ENCODE measurements at regions not wholly inside any gene's neighbourhood (a gene's known extent, or its start where the extent isn't known, plus 50 kb on each side); places are given as distances from the start of the nearest gene placed in this dataset.

DNA sequence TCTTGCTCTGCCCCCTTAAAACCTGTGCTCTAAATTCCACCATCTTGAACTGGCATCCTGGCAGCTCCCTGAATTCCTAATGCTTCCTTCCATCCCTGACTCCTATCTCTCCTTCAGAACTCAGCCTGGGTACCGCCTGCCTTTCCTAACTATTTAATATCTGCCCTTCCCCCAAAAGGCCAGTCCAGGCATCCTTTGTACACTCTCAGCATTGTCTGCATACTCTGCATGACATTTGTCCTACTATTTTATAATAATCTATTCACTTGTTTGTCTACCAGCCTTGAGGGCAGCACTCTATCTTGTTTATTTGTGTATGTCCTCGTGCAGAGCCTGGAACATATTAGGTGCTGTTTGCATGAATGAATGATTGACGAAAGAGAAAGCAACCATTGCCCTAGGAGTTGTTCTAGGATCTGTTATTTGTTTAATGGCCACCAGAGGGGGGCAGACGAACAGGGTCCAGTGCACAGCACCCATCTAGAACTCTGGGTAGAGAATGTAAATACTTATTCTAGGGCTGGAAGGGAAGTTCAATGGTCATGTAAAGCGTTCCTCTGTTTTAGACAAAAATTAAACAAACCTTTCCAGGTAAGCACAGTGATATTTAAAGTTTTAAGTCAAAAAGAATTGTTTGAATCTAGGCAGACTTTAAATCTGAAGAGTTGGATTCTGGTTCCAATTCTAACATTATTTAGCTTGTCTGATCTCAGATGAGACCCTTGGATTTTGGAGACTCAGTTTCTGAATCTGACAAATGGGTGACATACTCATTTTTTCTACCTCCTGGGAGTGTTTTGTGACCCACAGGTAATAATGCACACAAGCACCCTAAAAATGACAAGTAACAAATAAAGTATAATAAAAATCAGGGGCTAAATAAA, 125.8 kb upstream of the GALNT15 start:
- H3K27ac ChIP-seq = no peak overlapping the region
- H3K36me3 ChIP-seq = no peaks in the 10 kb centered on the region

DNA sequence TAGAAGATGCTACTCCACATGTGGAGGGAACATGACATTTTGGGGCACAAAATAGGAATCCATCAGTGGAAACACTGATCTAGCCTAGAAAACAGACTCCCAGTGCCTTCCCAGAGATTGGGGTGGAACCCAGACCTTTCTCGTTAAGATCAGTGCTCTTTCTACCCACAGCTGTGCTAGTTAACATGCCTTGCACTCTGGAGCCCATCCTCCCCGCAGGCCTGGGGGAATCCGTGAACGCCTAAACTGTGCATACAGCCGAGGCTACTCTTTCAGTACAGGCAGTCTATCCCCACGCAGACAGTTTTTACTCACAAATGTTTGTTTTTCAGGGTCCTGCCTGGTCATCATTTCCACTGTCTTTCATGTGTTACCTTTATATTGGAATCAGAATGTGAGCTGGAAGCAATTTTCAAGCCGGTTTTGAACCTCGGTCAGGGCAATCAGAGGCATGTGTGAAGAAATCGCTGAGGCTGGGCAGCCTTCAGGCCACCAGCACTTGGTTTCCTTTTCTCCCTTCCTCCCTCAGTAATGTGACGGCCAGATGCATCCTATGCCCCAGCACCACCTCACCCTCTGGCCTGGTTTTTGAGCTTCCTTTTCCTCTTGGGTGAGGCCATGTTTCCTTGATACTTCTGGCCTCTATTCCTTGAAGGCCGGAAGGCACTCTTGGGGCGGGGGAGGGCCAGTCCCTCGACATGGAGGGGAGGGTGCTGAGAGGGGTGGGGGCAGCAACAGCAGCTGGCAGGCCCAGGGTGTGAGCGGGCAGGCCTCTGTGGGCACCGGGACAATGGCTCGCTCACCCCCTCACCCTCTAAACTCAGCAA, 123.6 kb upstream of the GALNT15 start:
- DNase-seq = no peak
- Histone ChIP-seq H3K4me3 (ENCODE audit: low read depth, low read length) (no peak overlapping the region), H3K27ac (no peak overlapping the region), H3K9me3 (ENCODE audit: severe bottlenecking) (no peaks in the 10 kb centered on the region), H3K36me3 (no peaks in the 10 kb centered on the region), H3K27me3 (ENCODE audit: insufficient read depth, low read depth, severe bottlenecking) (no peaks in the 10 kb centered on the region)
- TF ChIP-seq, protein P1, sequence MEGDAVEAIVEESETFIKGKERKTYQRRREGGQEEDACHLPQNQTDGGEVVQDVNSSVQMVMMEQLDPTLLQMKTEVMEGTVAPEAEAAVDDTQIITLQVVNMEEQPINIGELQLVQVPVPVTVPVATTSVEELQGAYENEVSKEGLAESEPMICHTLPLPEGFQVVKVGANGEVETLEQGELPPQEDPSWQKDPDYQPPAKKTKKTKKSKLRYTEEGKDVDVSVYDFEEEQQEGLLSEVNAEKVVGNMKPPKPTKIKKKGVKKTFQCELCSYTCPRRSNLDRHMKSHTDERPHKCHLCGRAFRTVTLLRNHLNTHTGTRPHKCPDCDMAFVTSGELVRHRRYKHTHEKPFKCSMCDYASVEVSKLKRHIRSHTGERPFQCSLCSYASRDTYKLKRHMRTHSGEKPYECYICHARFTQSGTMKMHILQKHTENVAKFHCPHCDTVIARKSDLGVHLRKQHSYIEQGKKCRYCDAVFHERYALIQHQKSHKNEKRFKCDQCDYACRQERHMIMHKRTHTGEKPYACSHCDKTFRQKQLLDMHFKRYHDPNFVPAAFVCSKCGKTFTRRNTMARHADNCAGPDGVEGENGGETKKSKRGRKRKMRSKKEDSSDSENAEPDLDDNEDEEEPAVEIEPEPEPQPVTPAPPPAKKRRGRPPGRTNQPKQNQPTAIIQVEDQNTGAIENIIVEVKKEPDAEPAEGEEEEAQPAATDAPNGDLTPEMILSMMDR (IDR thresholded peaks at IDR 0.05; ENCODE audit: low read depth, low read length) = no peak

More for the DNA sequence above, 125.8 kb upstream of the GALNT15 start:
- no peaks in the 10 kb centered on the region for H3K27me3 ChIP-seq (ENCODE audit: insufficient read depth, low read depth, severe bottlenecking)
- no peaks in the 10 kb centered on the region for H3K9me3 ChIP-seq (ENCODE audit: severe bottlenecking)
- TF ChIP-seq, protein P1 (IDR thresholded peaks at IDR 0.05; ENCODE audit: low read depth, low read length) = peak; percentile 64
- no peak overlapping the region for H3K4me3 ChIP-seq (ENCODE audit: low read depth, low read length)
- peak; percentile 52 for DNase-seq

DNA sequence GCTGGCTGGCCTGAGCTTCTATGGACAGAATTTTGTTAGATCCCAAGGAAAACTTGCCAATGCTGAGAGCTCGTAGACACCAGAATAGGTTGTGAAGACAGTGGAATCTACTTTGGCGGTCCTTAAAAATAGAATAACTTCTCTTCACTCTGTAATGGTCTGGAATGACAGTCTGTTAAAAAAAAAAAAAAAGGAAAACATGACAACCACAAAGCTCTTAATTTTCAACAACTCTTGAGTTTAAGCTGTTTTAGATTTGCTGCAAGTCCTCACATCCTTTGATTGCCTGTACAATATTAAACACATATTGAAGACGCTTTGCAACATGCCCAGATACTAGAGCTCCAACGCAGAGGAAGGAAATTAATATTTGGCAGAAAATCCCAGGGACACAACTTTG, 122.8 kb upstream of the GALNT15 start:
- no peaks in the 10 kb centered on the region for H3K36me3 ChIP-seq
- DNase-seq = no peak
- no peak overlapping the region for H3K4me3 ChIP-seq (ENCODE audit: low read depth, low read length)
- H3K9me3 ChIP-seq (ENCODE audit: severe bottlenecking) = no peaks in the 10 kb centered on the region
- H3K27me3 ChIP-seq (ENCODE audit: insufficient read depth, low read depth, severe bottlenecking) = no peaks in the 10 kb centered on the region
- no peak overlapping the region for H3K27ac ChIP-seq
- TF ChIP-seq, protein P1 (IDR thresholded peaks at IDR 0.05; ENCODE audit: low read depth, low read length) = no peak

DNA sequence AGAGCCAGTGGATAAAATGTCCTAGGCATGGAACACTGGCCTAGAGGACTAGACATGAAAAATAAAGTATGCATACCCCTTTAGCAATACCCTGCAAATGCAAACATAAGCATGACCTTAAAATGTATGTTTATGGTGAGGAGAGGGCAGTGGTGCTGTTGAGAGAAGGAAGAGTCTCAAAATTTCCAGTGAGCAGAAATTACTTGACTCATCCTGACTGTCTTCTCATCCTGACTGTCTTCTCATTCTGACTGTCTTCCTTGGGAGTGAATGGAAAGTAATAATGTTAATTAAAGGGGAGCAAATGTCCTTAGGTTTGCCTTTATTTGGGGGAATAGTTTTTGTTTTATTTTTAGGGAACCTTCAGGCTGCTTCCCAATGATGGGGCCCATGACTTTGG, 121.5 kb upstream of the GALNT15 start:
- Histone ChIP-seq H3K9me3 (ENCODE audit: severe bottlenecking) (no peaks in the 10 kb centered on the region), H3K27ac (no peak overlapping the region), H3K36me3 (no peaks in the 10 kb centered on the region), H3K27me3 (ENCODE audit: insufficient read depth, low read depth, severe bottlenecking) (no peaks in the 10 kb centered on the region), H3K4me3 (ENCODE audit: low read depth, low read length) (no peak overlapping the region)
- TF ChIP-seq, protein P1 (IDR thresholded peaks at IDR 0.05; ENCODE audit: low read depth, low read length) = no peak
- DNase-seq = no peak

DNA sequence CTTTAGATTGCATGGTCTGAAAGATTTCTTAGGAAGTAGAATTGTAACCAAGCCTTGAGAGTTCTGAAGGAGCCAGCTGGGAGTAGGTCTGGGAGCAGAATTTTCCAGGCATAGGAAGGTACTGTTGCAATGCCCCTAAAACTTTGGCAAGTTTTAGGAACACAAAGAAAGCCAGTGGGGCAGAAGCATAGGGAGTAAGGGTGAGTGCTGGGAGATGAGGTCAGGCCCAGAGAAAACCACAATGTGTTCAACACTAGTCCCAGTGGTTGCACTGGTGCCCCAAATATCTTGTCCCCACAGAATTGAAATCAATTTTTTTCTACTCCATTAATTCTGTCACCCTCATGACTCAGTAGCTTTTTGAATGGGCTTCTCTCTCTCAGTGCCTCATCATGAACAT, 120.7 kb upstream of the GALNT15 start:
- Histone ChIP-seq H3K36me3 (no peaks in the 10 kb centered on the region), H3K27ac (no peak overlapping the region), H3K27me3 (ENCODE audit: insufficient read depth, low read depth, severe bottlenecking) (no peaks in the 10 kb centered on the region), H3K4me3 (ENCODE audit: low read depth, low read length) (no peak overlapping the region), H3K9me3 (ENCODE audit: severe bottlenecking) (no peaks in the 10 kb centered on the region)
- TF ChIP-seq, protein P1 (IDR thresholded peaks at IDR 0.05; ENCODE audit: low read depth, low read length) = no peak
- DNase-seq = no peak
